SU-DHL-6 (cell line): ENCODE measurements at regions not wholly inside any gene's neighbourhood (a gene's known extent, or its start where the extent isn't known, plus 50 kb on each side); places are given as distances from the start of the nearest gene placed in this dataset.

ENCODE experiments used
- H2AFZ ChIP-seq: fragments of 200-600 bp; sonication (generic); 2 replicates; pipeline ENCODE4 v1.6.1; 2014; ENCODE audit warnings: low read depth, mild to moderate bottlenecking, moderate library complexity, mixed read lengths, antibody characterized with exemption, low read length; ENCODE audit not compliant: severe bottlenecking
- H3F3A ChIP-seq: fragments of 200-600 bp; shearing (Covaris generic); 2 replicates; pipeline ENCODE4 v1.6.0; 2016; ENCODE audit warnings: antibody characterized with exemption, mild to moderate bottlenecking; ENCODE audit not compliant: insufficient read depth
- H3K27ac ChIP-seq: fragments of 200-600 bp; sonication (generic); 2 replicates; pipeline ENCODE4 v1.5.1; 2016; ENCODE audit warnings: low read depth, mild to moderate bottlenecking, low read length, moderate library complexity, mixed read lengths
- H3K27me3 ChIP-seq: fragments of 200-600 bp; sonication (generic), shearing (Covaris generic); 2 replicates; pipeline ENCODE4 v1.6.0; 2014; ENCODE audit warnings: mild to moderate bottlenecking, low read length
- H3K36me3 ChIP-seq: fragments of 200-600 bp; sonication (generic); 2 replicates; pipeline ENCODE4 v1.6.1; 2014; ENCODE audit warnings: mild to moderate bottlenecking, low read length, mixed read lengths
- H3K4me2 ChIP-seq: fragments of 300-600, 200-600 bp; shearing (Covaris generic), sonication (generic); 2 replicates; pipeline ENCODE4 v1.6.0; 2014; ENCODE audit warnings: low read length, low read depth, mild to moderate bottlenecking; ENCODE audit not compliant: poor library complexity, severe bottlenecking
- H3K4me3 ChIP-seq: fragments of 200-600 bp; sonication (generic); 2 replicates; pipeline ENCODE4 v1.5.1; 2014; ENCODE audit warnings: antibody characterized with exemption, low read length, mild to moderate bottlenecking, mixed read lengths; ENCODE audit not compliant: insufficient read depth, poor library complexity, severe bottlenecking
- H3K79me2 ChIP-seq: fragments of 200-600 bp; sonication (generic); 2 replicates; pipeline ENCODE4 v1.6.1; 2014; ENCODE audit warnings: mild to moderate bottlenecking, low read length, moderate library complexity; ENCODE audit not compliant: insufficient read depth
- H3K9ac ChIP-seq: fragments of 200-600 bp; sonication (generic); 2 replicates; pipeline ENCODE4 v1.7.0; 2014; ENCODE audit warnings: mild to moderate bottlenecking, low read length
- H3K9me2 ChIP-seq: fragments of 200-600 bp; sonication (generic); replicated peaks from 2 replicates; pipeline ENCODE4 v1.6.1; 2014; ENCODE audit warnings: low read length; ENCODE audit not compliant: insufficient read depth
- H3K9me3 ChIP-seq: fragments of 200-600 bp; sonication (generic); 2 replicates; pipeline ENCODE4 v1.6.1; 2014; ENCODE audit warnings: low read length, mixed read lengths; ENCODE audit not compliant: insufficient read depth
- H4K20me1 ChIP-seq: fragments of 200-600 bp; sonication (generic); 2 replicates; pipeline ENCODE4 v1.6.1; 2014; ENCODE audit warnings: low read depth, mild to moderate bottlenecking, antibody characterized with exemption, low read length, moderate library complexity, mixed read lengths
- EZH2phosphoT487 ChIP-seq: fragments of 200-600 bp; sonication (generic), shearing (Covaris generic); conservative IDR thresholded peaks from 2 replicates; pipeline ENCODE4 v1.6.1; 2018; ENCODE audit warnings: mild to moderate bottlenecking, antibody characterized with exemption, low read length, moderate library complexity, mixed read lengths
- TF ChIP-seq, protein P1 (sequence below): fragments of 200-600 bp; sonication (generic); IDR thresholded peaks from one replicate; pipeline ENCODE4 v1.5.1; 2017; ENCODE audit warnings: antibody characterized with exemption, mild to moderate bottlenecking, low read length, moderate library complexity; ENCODE audit not compliant: insufficient read depth, poor library complexity, severe bottlenecking

DNA sequence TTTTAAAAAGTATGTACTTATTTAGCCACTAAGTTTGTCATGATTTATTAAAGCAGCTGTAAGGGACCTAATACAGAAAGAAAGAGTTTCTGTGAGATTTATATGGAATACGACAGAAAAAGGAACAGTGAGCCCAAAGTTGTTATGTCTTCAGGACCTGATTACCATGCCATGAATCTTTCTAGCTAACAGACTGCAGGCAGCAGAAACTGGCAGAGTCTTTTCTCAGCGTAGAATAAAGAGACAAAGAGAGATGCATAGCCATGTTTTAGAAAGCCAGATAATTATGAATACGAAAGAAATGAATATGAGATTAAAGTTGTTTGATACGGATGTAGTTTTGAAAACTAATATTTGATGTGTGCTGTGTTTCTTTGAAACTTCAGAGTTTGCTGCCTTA lies 624.1 kb upstream of the ADGRB3 start:
- no peaks in the 10 kb centered on the region for H3K9me2 ChIP-seq
- no peak overlapping the region for H3K4me3 ChIP-seq
- H3K27me3 ChIP-seq = no peaks in the 10 kb centered on the region
- TF ChIP-seq EZH2phosphoT487 = no peak
- TF ChIP-seq, protein P1, sequence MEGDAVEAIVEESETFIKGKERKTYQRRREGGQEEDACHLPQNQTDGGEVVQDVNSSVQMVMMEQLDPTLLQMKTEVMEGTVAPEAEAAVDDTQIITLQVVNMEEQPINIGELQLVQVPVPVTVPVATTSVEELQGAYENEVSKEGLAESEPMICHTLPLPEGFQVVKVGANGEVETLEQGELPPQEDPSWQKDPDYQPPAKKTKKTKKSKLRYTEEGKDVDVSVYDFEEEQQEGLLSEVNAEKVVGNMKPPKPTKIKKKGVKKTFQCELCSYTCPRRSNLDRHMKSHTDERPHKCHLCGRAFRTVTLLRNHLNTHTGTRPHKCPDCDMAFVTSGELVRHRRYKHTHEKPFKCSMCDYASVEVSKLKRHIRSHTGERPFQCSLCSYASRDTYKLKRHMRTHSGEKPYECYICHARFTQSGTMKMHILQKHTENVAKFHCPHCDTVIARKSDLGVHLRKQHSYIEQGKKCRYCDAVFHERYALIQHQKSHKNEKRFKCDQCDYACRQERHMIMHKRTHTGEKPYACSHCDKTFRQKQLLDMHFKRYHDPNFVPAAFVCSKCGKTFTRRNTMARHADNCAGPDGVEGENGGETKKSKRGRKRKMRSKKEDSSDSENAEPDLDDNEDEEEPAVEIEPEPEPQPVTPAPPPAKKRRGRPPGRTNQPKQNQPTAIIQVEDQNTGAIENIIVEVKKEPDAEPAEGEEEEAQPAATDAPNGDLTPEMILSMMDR = no peak
- no peaks in the 10 kb centered on the region for H3K79me2 ChIP-seq
- H3K4me2 ChIP-seq = no peak overlapping the region
- H3K9ac ChIP-seq = no peak overlapping the region
- H3K9me3 ChIP-seq = no peaks in the 10 kb centered on the region
- H3F3A ChIP-seq = no peaks in the 10 kb centered on the region
- no peaks in the 10 kb centered on the region for H3K36me3 ChIP-seq
- no peak overlapping the region for H2AFZ ChIP-seq
- H4K20me1 ChIP-seq = no peaks in the 10 kb centered on the region
- no peak overlapping the region for H3K27ac ChIP-seq

DNA sequence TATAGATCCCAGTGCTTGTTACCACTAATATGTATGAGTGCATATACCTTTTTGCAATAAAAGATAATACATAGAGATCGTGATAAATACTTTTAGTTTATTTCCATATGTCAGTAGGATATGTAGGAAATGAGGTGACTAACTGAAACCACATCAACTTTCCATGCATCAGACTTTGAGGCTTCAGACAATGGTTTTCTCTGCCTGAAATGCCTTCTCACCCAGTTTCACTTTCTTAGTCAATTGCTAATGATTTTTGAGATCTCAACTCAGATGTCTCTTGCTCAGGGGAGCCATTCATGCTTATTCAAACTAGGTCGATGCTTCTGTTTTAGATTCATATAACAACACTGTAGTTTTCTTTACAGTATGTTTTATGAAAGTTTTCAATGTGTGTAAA lies 626.6 kb upstream of the ADGRB3 start:
- Histone ChIP-seq H4K20me1 (no peaks in the 10 kb centered on the region), H3K79me2 (no peaks in the 10 kb centered on the region), H3F3A (no peaks in the 10 kb centered on the region), H3K9me3 (no peaks in the 10 kb centered on the region), H3K27ac (no peak overlapping the region), H3K9me2 (no peaks in the 10 kb centered on the region), H3K4me2 (no peak overlapping the region), H3K9ac (no peak overlapping the region), H3K4me3 (no peak overlapping the region), H3K36me3 (no peaks in the 10 kb centered on the region), H2AFZ (no peak overlapping the region), H3K27me3 (no peaks in the 10 kb centered on the region)
- TF ChIP-seq, protein P1 = no peak
- no peak for TF ChIP-seq EZH2phosphoT487

DNA sequence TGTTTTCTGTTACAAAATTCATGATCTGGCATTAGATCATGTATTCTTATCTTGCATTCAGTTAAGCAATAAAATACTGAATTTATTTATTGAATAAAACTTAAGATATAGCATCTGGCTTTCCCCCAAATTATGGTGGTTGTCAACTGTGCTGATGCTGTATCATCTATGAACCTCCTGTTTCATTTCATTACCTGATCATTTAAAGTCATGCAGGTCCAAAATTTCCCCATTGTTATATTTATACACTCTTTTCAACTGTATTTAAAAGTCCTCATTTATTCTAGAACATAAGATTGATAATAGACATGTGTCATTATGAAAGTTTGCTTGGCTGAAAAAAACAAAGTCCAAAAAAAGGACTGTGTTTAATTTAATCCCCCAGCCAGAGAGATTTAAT lies 627.4 kb upstream of the ADGRB3 start:
- no peak for TF ChIP-seq EZH2phosphoT487
- TF ChIP-seq, protein P1 = no peak
- no peak overlapping the region for H3K27ac ChIP-seq
- H3K9ac ChIP-seq = no peak overlapping the region
- no peak overlapping the region for H3K4me3 ChIP-seq
- no peaks in the 10 kb centered on the region for H3K9me2 ChIP-seq
- no peaks in the 10 kb centered on the region for H4K20me1 ChIP-seq
- H3K36me3 ChIP-seq = no peaks in the 10 kb centered on the region
- no peaks in the 10 kb centered on the region for H3K79me2 ChIP-seq
- no peaks in the 10 kb centered on the region for H3F3A ChIP-seq
- no peaks in the 10 kb centered on the region for H3K9me3 ChIP-seq
- no peak overlapping the region for H2AFZ ChIP-seq
- H3K4me2 ChIP-seq = no peak overlapping the region
- H3K27me3 ChIP-seq = no peaks in the 10 kb centered on the region

- H3K79me2 ChIP-seq = no peaks in the 10 kb centered on the region
- no peaks in the 10 kb centered on the region for H3F3A ChIP-seq
- H3K4me3 ChIP-seq = no peak overlapping the region
- no peaks in the 10 kb centered on the region for H3K9me3 ChIP-seq
- H3K27ac ChIP-seq = no peak overlapping the region
- H2AFZ ChIP-seq = peak overlapping the region; percentile 31
- H3K9me2 ChIP-seq = no peaks in the 10 kb centered on the region
- no peaks in the 10 kb centered on the region for H3K36me3 ChIP-seq
- H3K4me2 ChIP-seq = no peak overlapping the region
- no peaks in the 10 kb centered on the region for H3K27me3 ChIP-seq
- H3K9ac ChIP-seq = no peak overlapping the region
- no peaks in the 10 kb centered on the region for H4K20me1 ChIP-seq
- TF ChIP-seq, protein P1 = no peak
- TF ChIP-seq EZH2phosphoT487 = no peak
These were observed 648.3 kb upstream of the ADGRB3 start for GRCh38 chr6:67986694-67987232.
